ENCODE measurements at regions not wholly inside any gene's neighbourhood (a gene's known extent, or its start where the extent isn't known, plus 50 kb on each side); places are given as distances from the start of the nearest gene placed in this dataset.
A peak's percentile ranks its signal among the peaks of the same experiment; 100 is the strongest.

GRCh38 chr6:7672066-7673062 lies 53.5 kb upstream of the BMP6 start:
- intact Hi-C loops (cut with DNase I), result no loop called here
- Histone ChIP-seq H3K27ac (peak overlapping the region in 2 of 4 donors; percentile 41 to 66), H3K4me1 (peaks cover 0 to 25% (median 21%) of the 10 kb centered on the region in 3 donors), H3K36me3 (no peaks in the 10 kb centered on the region), H3K27me3 (no peaks in the 10 kb centered on the region), H3K4me3 (peak overlapping the region; percentile 2 to 53 (median 27)), H3K9me3 (no peaks in the 10 kb centered on the region)
- 57 to 62% methylated on average over 10 to 19 of the region's 20 CpGs for WGBS, 2 donors
- DNase-seq, result no peak
- TF ChIP-seq CTCF (IDR thresholded peaks at IDR 0.05) (no peak), POLR2A (IDR thresholded peaks at IDR 0.05) (no peak)

- peak overlapping the region; percentile 2 to 53 (median 27) for H3K4me3 ChIP-seq
- H3K36me3 ChIP-seq, result no peaks in the 10 kb centered on the region
- no peaks in the 10 kb centered on the region for H3K27me3 ChIP-seq
- peak overlapping the region in 3 of 4 donors; percentile 7 to 66 (median 41) for H3K27ac ChIP-seq
- 9 to 18% methylated on average over 8 to 15 of the region's 16 CpGs for WGBS, 2 donors
- H3K4me1 ChIP-seq, result peaks cover 0 to 25% (median 21%) of the 10 kb centered on the region in 3 donors
- TF ChIP-seq CTCF (IDR thresholded peaks at IDR 0.05), result peak in 1 of 6 experiments; percentile 13
- no peak for TF ChIP-seq POLR2A (IDR thresholded peaks at IDR 0.05)
- H3K9me3 ChIP-seq, result no peaks in the 10 kb centered on the region
- no peak for DNase-seq
- intact Hi-C loops (cut with DNase I), result no loop called here
Measured at GRCh38 chr6:7673063-7673536, 52.8 kb upstream of the BMP6 start.

- Histone ChIP-seq H3K4me3 (no peak overlapping the region), H3K4me1 (peaks cover 0 to 25% (median 21%) of the 10 kb centered on the region in 3 donors), H3K27ac (no peak overlapping the region), H3K27me3 (peaks cover 0 to under 1% (median 0%) of the 10 kb centered on the region in 4 donors), H3K36me3 (no peaks in the 10 kb centered on the region), H3K9me3 (no peaks in the 10 kb centered on the region)
- no peak for TF ChIP-seq CTCF (IDR thresholded peaks at IDR 0.05)
- TF ChIP-seq POLR2A (IDR thresholded peaks at IDR 0.05), result no peak
- no peak for DNase-seq
- 64 to 71% methylated on average over 4 to 6 of the region's 6 CpGs for WGBS, 2 donors
- intact Hi-C loops (cut with DNase I), result no loop called here
Measured at GRCh38 chr6:7674291-7674690, 51.6 kb upstream of the BMP6 start.

- Histone ChIP-seq H3K36me3 (no peaks in the 10 kb centered on the region), H3K27me3 (peaks cover 0 to 12% (median 0%) of the 10 kb centered on the region in 4 donors), H3K27ac (no peak overlapping the region), H3K4me1 (peaks cover 0 to 25% (median 21%) of the 10 kb centered on the region in 3 donors), H3K9me3 (no peaks in the 10 kb centered on the region), H3K4me3 (no peak overlapping the region)
- no peak for DNase-seq
- intact Hi-C loops (cut with DNase I), result no loop called here
- WGBS, 2 donors, result 64 to 66% methylated on average over 9 to 10 of the region's 10 CpGs
- no peak for TF ChIP-seq POLR2A (IDR thresholded peaks at IDR 0.05)
Measured at GRCh38 chr6:7675353-7675945, 50.5 kb upstream of the BMP6 start.
